GM23338 (cell line): ENCODE measurements at regions not wholly inside any gene's neighbourhood (a gene's known extent, or its start where the extent isn't known, plus 50 kb on each side); places are given as distances from the start of the nearest gene placed in this dataset.

ENCODE experiments used
- ATAC-seq: fragments of 200-7000 bp; cut with Tn5 transposase; 3 replicates; pipeline ENCODE4 v1.9.1; 2020
- DNase-seq: peaks from one replicate; pipeline ENCODE4 v3.0.0-alpha.2; 2015; ENCODE audit warnings: low spot score
- H2AFZ ChIP-seq: fragments of 200-600 bp; sonication (generic); 2 replicates; pipeline ENCODE4 v1.8.0; 2016; ENCODE audit warnings: antibody characterized with exemption, mild to moderate bottlenecking, moderate library complexity
- H3F3A ChIP-seq: fragments of 200-600 bp; sonication (generic); replicated peaks from 2 replicates; pipeline ENCODE4 v1.8.0; 2017; ENCODE audit warnings: antibody characterized with exemption, mixed run types, low read depth
- H3K27ac ChIP-seq: fragments of 200-600 bp; sonication (generic); 2 replicates; pipeline ENCODE4 v1.6.1; 2016; ENCODE audit warnings: low read depth
- H3K27me3 ChIP-seq: fragments of 200-600 bp; sonication (generic); 2 replicates; pipeline ENCODE4 v1.8.0; 2016; ENCODE audit warnings: mild to moderate bottlenecking, mixed run types, moderate library complexity; ENCODE audit not compliant: insufficient read depth
- H3K36me3 ChIP-seq: fragments of 200-600 bp; sonication (generic); 2 replicates; pipeline ENCODE4 v1.8.0; 2016; ENCODE audit warnings: mild to moderate bottlenecking; ENCODE audit not compliant: insufficient read depth
- H3K4me1 ChIP-seq: fragments of 200-600 bp; sonication (generic); 2 replicates; pipeline ENCODE4 v1.8.0; 2016; ENCODE audit warnings: mild to moderate bottlenecking, moderate library complexity; ENCODE audit not compliant: insufficient read depth
- H3K4me2 ChIP-seq: fragments of 200-600 bp; sonication (generic); 2 replicates; pipeline ENCODE4 v1.7.1; 2017; ENCODE audit warnings: mixed run types
- H3K4me3 ChIP-seq: fragments of 200-600 bp; sonication (generic); 2 replicates; pipeline ENCODE4 v1.6.1; 2016; ENCODE audit warnings: mixed run types
- H3K79me2 ChIP-seq: fragments of 200-600 bp; sonication (generic); replicated peaks from 2 replicates; pipeline ENCODE4 v1.8.0; 2017; ENCODE audit warnings: mild to moderate bottlenecking; ENCODE audit not compliant: insufficient read depth
- H3K9me2 ChIP-seq: fragments of 200-600 bp; sonication (generic); 2 replicates; pipeline ENCODE4 v1.8.0; 2017; ENCODE audit not compliant: insufficient read depth
- H4K20me1 ChIP-seq: fragments of 200-600 bp; sonication (generic); replicated peaks from 2 replicates; pipeline ENCODE4 v1.8.0; 2017; ENCODE audit warnings: mild to moderate bottlenecking; ENCODE audit not compliant: insufficient read depth
- H3K27ac Mint-ChIP-seq: 2 replicates; pipeline ENCODE4 v1.8.0; 2020; ENCODE audit warnings: inconsistent platforms, mild to moderate bottlenecking, moderate library complexity, mixed read lengths
- H3K27me3 Mint-ChIP-seq: 3 replicates; pipeline ENCODE4 v1.8.0; 2022; ENCODE audit warnings: low read depth, mild to moderate bottlenecking, moderate library complexity, mixed read lengths, inconsistent platforms; ENCODE audit not compliant: insufficient read depth, poor library complexity
- H3K36me3 Mint-ChIP-seq: 3 replicates; pipeline ENCODE4 v1.8.0; 2021; ENCODE audit warnings: low read depth, mild to moderate bottlenecking, inconsistent platforms, moderate library complexity, mixed read lengths
- H3K4me1 Mint-ChIP-seq: 3 replicates; pipeline ENCODE4 v1.8.0; 2020; ENCODE audit warnings: mild to moderate bottlenecking, inconsistent platforms, mixed read lengths
- H3K4me3 Mint-ChIP-seq: 3 replicates; pipeline ENCODE4 v1.8.0; 2021; ENCODE audit warnings: moderate library complexity, mild to moderate bottlenecking, inconsistent platforms, mixed read lengths
- H3K9me3 Mint-ChIP-seq: 3 replicates; pipeline ENCODE4 v1.8.0; 2020; ENCODE audit warnings: moderate library complexity, mild to moderate bottlenecking, inconsistent platforms, mixed read lengths
- CREB1 ChIP-seq: fragments of 250-450 bp; sonication (Bioruptor Pico); IDR thresholded peaks from 2 replicates; pipeline ENCODE4 v1.5.0; 2020; ENCODE audit warnings: low read depth, mild to moderate bottlenecking, moderate library complexity
- EZH2 ChIP-seq: fragments of 200-600 bp; sonication (generic); IDR thresholded peaks from one replicate; pipeline ENCODE4 v1.8.0; 2017; ENCODE audit warnings: antibody characterized with exemption, mild to moderate bottlenecking, low read depth; ENCODE audit not compliant: unreplicated experiment
- EZH2phosphoT487 ChIP-seq: fragments of 200-600 bp; sonication (generic); IDR thresholded peaks from one replicate; pipeline ENCODE4 v1.8.1; 2018; ENCODE audit warnings: antibody characterized with exemption; ENCODE audit not compliant: unreplicated experiment
- NANOG ChIP-seq: IDR thresholded peaks from 2 replicates; pipeline ENCODE4 v1.6.1; 2016; ENCODE audit warnings: antibody characterized with exemption, borderline replicate concordance
- POLR2AphosphoS5 ChIP-seq: IDR thresholded peaks from 2 replicates; pipeline ENCODE4 v1.6.1; 2016; ENCODE audit warnings: antibody characterized with exemption, low read depth
- STAT1 ChIP-seq: IDR thresholded peaks from one replicate; pipeline ENCODE4 v1.6.1; 2016; ENCODE audit warnings: antibody characterized with exemption; ENCODE audit not compliant: unreplicated experiment
- ZNF114 ChIP-seq: fragments of 250-450 bp; sonication (Bioruptor Pico); IDR thresholded peaks from 2 replicates; pipeline ENCODE4 v1.5.0; 2020; ENCODE audit warnings: mild to moderate bottlenecking, moderate library complexity
- ZNF331 ChIP-seq: fragments of 250-450 bp; sonication (Bioruptor Pico); IDR thresholded peaks from 2 replicates; pipeline ENCODE4 v1.5.0; 2020; ENCODE audit warnings: low read depth, mild to moderate bottlenecking, moderate library complexity
- TF ChIP-seq, protein P1 (sequence below): IDR thresholded peaks from 2 replicates; pipeline ENCODE4 v1.6.1; 2016; ENCODE audit warnings: antibody characterized with exemption
- TF ChIP-seq, protein P2 (sequence below): fragments of 250-450 bp; sonication (Bioruptor Pico); IDR thresholded peaks from 2 replicates; pipeline ENCODE4 v1.5.0; 2020; ENCODE audit warnings: mild to moderate bottlenecking, moderate library complexity

DNA sequence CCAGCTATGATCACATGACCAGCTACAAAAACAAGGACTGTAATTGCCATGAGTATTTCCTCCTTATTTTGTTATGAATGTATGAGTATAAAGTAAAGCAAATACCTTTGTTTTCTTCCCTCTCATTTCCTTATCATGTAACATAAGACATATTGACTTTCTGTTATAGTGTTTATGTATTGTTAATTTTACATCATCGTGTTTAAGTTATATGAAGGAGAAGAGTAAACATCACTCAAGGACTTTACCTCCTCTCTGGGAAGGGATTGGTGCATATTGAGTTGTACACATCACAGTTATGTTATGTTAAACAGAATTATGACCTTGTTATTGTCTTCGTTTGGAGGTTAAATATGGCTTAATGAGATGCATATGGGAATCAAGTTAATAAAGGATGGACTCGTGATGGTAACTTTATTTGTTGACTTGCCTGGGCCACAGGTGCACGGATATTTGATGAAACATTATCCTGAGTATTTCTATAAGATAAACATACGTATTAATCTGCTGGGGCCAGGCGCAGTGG lies 57.3 kb upstream of the CNKSR3 start (continued):
- TF ChIP-seq, protein P1, sequence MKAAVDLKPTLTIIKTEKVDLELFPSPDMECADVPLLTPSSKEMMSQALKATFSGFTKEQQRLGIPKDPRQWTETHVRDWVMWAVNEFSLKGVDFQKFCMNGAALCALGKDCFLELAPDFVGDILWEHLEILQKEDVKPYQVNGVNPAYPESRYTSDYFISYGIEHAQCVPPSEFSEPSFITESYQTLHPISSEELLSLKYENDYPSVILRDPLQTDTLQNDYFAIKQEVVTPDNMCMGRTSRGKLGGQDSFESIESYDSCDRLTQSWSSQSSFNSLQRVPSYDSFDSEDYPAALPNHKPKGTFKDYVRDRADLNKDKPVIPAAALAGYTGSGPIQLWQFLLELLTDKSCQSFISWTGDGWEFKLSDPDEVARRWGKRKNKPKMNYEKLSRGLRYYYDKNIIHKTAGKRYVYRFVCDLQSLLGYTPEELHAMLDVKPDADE, result no peak
- TF ChIP-seq ZNF114 (CRISPR knock-in tag) (no peak), POLR2AphosphoS5 (no peak), EZH2phosphoT487 (no peak), EZH2 (no peak)

DNA sequence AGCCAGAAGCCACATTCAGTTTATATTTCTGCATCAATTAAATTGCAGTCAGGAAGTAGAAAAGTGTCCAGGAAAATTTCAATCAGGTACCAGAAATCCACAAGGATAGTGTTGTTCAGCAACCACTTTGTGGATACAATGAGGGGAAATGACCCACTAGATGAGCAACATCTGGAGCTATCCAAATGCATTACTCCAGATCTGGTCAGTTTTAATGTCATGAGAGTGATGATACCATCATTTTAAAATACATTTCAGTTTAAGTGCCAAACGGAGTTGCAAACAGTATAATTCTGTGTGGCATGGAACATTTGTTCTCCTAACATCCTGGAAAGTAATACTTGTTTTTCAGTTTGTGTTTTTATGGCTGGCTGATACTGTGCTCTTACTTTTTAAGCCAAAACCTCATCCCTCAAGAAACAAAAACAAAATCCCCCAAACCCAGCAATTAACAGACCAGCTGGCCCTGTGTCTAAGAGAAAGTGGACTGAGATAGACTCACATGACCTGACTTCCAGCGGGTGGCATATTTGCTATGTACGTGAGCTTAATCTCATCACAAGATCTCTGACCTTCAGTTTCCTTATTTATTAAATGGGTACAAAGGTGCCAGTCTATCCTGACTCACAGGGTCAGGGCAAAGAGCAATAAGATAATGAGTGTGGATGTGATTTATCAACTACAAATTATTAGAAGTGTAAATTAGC lies 58.8 kb upstream of the CNKSR3 start:
- Mint-ChIP-seq H3K9me3 (no peaks in the 10 kb centered on the region), H3K27ac (no peak overlapping the region), H3K27me3 (no peaks in the 10 kb centered on the region), H3K4me3 (no peak overlapping the region), H3K4me1 (no peaks in the 10 kb centered on the region), H3K36me3 (no peaks in the 10 kb centered on the region)
- Histone ChIP-seq H3K9me2 (peaks cover 2% of the 10 kb centered on the region), H4K20me1 (no peaks in the 10 kb centered on the region), H3K4me3 (no peak overlapping the region), H3K4me2 (no peak overlapping the region), H3K79me2 (no peaks in the 10 kb centered on the region), H3K4me1 (no peaks in the 10 kb centered on the region), H3K27me3 (no peaks in the 10 kb centered on the region), H3F3A (no peaks in the 10 kb centered on the region), H3K36me3 (no peaks in the 10 kb centered on the region), H2AFZ (no peak overlapping the region), H3K27ac (no peak overlapping the region)
- TF ChIP-seq STAT1 (no peak), EZH2 (no peak), NANOG (no peak), EZH2phosphoT487 (no peak), POLR2AphosphoS5 (no peak), CREB1 (CRISPR knock-in tag) (no peak), ZNF331 (CRISPR knock-in tag) (no peak), ZNF114 (CRISPR knock-in tag) (no peak)
- TF ChIP-seq, protein P2, sequence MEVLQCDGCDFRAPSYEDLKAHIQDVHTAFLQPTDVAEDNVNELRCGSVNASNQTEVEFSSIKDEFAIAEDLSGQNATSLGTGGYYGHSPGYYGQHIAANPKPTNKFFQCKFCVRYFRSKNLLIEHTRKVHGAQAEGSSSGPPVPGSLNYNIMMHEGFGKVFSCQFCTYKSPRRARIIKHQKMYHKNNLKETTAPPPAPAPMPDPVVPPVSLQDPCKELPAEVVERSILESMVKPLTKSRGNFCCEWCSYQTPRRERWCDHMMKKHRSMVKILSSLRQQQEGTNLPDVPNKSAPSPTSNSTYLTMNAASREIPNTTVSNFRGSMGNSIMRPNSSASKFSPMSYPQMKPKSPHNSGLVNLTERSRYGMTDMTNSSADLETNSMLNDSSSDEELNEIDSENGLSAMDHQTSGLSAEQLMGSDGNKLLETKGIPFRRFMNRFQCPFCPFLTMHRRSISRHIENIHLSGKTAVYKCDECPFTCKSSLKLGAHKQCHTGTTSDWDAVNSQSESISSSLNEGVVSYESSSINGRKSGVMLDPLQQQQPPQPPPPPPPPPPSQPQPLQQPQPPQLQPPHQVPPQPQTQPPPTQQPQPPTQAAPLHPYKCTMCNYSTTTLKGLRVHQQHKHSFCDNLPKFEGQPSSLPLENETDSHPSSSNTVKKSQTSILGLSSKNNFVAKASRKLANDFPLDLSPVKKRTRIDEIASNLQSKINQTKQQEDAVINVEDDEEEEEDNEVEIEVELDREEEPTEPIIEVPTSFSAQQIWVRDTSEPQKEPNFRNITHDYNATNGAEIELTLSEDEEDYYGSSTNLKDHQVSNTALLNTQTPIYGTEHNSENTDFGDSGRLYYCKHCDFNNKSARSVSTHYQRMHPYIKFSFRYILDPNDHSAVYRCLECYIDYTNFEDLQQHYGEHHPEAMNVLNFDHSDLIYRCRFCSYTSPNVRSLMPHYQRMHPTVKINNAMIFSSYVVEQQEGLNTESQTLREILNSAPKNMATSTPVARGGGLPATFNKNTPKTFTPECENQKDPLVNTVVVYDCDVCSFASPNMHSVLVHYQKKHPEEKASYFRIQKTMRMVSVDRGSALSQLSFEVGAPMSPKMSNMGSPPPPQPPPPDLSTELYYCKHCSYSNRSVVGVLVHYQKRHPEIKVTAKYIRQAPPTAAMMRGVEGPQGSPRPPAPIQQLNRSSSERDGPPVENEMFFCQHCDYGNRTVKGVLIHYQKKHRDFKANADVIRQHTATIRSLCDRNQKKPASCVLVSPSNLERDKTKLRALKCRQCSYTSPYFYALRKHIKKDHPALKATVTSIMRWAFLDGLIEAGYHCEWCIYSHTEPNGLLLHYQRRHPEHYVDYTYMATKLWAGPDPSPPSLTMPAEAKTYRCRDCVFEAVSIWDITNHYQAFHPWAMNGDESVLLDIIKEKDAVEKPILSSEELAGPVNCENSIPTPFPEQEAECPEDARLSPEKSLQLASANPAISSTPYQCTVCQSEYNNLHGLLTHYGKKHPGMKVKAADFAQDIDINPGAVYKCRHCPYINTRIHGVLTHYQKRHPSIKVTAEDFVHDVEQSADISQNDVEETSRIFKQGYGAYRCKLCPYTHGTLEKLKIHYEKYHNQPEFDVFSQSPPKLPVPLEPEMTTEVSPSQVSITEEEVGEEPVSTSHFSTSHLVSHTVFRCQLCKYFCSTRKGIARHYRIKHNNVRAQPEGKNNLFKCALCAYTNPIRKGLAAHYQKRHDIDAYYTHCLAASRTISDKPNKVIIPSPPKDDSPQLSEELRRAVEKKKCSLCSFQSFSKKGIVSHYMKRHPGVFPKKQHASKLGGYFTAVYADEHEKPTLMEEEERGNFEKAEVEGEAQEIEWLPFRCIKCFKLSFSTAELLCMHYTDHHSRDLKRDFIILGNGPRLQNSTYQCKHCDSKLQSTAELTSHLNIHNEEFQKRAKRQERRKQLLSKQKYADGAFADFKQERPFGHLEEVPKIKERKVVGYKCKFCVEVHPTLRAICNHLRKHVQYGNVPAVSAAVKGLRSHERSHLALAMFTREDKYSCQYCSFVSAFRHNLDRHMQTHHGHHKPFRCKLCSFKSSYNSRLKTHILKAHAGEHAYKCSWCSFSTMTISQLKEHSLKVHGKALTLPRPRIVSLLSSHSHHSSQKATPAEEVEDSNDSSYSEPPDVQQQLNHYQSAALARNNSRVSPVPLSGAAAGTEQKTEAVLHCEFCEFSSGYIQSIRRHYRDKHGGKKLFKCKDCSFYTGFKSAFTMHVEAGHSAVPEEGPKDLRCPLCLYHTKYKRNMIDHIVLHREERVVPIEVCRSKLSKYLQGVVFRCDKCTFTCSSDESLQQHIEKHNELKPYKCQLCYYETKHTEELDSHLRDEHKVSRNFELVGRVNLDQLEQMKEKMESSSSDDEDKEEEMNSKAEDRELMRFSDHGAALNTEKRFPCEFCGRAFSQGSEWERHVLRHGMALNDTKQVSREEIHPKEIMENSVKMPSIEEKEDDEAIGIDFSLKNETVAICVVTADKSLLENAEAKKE (CRISPR knock-in tag), result no peak
- TF ChIP-seq, protein P1, result no peak
- no peak for DNase-seq
- no peak for ATAC-seq
